ENCODE measurements at regions not wholly inside any gene's neighbourhood (a gene's known extent, or its start where the extent isn't known, plus 50 kb on each side); places are given as distances from the start of the nearest gene placed in this dataset.

DNA sequence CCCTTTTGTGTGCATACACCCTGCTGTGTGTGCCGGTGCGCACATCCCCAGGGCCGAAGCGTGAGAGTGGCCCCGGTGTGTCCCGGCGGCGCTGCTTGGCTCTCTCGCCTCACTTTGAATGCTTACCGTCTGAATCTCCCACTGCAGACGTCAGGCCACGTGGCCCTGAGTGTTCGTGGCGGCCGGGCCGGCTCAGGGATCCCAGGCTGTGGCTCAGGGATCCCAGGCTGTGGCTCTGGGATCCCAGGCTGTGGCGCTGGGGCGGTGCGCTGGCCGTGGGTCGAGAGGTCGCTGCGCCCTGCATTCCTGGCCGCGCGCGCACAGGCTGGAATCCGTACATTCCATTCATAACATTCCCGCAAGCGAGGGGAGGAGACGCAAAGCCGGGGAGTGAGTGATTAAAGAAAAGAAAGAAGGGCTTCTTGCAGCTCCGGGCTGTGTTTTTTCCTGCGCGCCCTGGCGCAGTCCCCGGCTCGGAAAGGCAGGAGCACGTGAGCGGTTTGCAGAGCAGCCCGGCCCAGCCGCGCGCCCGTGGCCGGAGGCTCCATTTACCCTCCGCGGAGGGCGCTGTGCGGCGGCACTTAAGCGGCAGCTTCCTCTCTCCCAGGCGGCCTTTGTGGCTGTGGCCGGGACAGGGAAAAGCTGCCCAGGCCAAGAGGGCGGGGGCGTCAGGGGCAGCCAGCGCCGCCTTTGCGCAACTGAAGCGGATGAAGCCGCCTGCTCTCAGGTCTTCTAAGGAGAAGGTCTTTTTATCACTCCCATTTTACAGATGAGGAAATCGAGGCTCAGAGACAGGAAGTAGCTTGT, 87.0 kb upstream of the ALDH1L1 start:
- DNase-seq (ENCODE audit: low read depth) = no peak
- H3K4me3 ChIP-seq (ENCODE audit: low read depth, low read length) = no peak overlapping the region
- TF ChIP-seq, protein P1, sequence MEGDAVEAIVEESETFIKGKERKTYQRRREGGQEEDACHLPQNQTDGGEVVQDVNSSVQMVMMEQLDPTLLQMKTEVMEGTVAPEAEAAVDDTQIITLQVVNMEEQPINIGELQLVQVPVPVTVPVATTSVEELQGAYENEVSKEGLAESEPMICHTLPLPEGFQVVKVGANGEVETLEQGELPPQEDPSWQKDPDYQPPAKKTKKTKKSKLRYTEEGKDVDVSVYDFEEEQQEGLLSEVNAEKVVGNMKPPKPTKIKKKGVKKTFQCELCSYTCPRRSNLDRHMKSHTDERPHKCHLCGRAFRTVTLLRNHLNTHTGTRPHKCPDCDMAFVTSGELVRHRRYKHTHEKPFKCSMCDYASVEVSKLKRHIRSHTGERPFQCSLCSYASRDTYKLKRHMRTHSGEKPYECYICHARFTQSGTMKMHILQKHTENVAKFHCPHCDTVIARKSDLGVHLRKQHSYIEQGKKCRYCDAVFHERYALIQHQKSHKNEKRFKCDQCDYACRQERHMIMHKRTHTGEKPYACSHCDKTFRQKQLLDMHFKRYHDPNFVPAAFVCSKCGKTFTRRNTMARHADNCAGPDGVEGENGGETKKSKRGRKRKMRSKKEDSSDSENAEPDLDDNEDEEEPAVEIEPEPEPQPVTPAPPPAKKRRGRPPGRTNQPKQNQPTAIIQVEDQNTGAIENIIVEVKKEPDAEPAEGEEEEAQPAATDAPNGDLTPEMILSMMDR (IDR thresholded peaks at IDR 0.05; ENCODE audit: low read depth, low read length, missing control alignments) = no peak

DNA sequence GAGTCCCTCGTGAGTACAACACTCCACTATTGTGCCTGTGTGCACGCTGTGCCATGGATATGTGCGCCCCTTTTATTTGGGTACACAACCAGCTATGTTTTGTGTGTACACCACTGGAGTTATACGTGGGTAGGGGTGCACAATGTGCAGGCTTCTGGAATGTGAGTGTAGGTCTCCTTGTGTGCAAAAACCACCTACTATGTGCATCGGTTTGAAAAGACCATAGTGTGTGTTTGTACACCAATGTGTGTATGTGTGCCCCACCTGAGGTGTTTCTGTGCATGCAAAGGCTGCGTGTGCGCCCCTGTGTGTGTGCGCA, 86.4 kb upstream of the ALDH1L1 start:
- no peak overlapping the region for H3K4me3 ChIP-seq (ENCODE audit: low read depth, low read length)
- DNase-seq (ENCODE audit: low read depth) = no peak
- TF ChIP-seq, protein P1 (IDR thresholded peaks at IDR 0.05; ENCODE audit: low read depth, low read length, missing control alignments) = no peak

DNA sequence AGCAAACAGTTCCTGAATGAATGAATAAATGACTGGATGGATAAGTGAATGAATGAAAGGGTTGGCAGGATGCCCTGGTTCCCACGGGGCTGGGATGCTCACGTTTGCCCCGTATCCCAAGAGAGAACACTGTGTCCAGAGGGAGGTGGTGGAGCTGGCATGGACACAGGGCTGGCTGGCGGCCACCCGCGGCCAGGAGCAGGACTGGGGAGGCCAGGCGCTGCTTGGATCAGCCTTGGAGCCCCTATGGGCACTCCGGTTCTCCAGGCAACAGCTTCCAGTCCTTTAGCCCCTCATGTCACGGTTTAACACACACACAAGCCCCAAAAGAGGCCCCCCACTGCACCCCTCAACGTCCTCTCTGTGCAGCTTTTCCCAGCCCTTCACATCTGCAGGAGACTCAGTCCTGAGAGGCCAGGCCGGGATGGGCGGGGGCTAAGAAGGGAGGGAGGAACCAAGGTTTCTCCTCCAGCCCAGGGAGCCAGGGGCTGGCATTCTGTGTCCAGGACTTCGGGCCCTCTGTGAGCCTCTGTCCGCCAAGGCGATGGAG, 86.0 kb upstream of the ALDH1L1 start:
- H3K4me3 ChIP-seq (ENCODE audit: low read depth, low read length) = no peak overlapping the region
- TF ChIP-seq, protein P1 (IDR thresholded peaks at IDR 0.05; ENCODE audit: low read depth, low read length, missing control alignments) = no peak
- DNase-seq (ENCODE audit: low read depth) = no peak

DNA sequence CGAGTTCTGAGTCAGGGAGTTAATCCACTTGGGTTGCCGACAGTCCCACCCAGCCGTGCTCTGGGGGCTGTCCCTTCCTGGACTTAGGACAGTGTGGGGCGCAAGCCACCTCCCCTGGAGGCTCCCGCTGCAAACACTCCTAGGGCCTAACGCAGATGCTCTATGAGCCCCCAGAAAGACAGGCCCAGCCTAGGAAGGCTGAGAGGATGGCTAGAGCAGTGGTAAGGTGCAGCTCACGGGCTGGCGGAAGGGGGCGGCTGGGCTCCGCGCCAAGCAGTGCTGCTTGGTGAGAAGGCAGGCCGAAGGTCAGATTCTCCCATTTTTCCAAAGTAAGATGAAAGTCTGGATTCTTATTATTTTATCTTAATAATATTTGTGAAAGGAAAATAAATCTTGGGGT, 84.6 kb upstream of the ALDH1L1 start:
- TF ChIP-seq, protein P1 (IDR thresholded peaks at IDR 0.05; ENCODE audit: low read depth, low read length, missing control alignments) = no peak
- DNase-seq (ENCODE audit: low read depth) = no peak
- no peak overlapping the region for H3K4me3 ChIP-seq (ENCODE audit: low read depth, low read length)

DNA sequence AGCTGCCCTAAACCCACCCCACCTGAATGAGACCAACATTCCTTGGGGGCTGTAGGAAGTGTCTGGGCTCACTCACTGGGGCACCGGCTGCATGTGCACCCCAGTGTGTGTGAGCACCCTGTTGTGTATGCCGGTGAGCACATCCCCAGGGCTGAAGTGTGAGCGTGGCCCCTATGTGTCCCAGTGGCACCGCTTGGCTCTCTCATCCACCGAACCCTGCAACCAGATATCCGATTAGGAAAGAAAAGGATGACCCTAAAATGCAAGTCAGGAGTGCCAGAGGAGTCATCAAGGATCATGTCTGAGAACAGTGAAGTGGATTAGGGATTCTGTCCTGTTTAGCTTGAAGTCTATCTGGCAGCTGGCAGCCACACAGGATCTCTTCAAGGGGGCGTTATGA, 84.0 kb upstream of the ALDH1L1 start:
- no peak overlapping the region for H3K4me3 ChIP-seq (ENCODE audit: low read depth, low read length)
- TF ChIP-seq, protein P1 (IDR thresholded peaks at IDR 0.05; ENCODE audit: low read depth, low read length, missing control alignments) = no peak
- no peak for DNase-seq (ENCODE audit: low read depth)

DNA sequence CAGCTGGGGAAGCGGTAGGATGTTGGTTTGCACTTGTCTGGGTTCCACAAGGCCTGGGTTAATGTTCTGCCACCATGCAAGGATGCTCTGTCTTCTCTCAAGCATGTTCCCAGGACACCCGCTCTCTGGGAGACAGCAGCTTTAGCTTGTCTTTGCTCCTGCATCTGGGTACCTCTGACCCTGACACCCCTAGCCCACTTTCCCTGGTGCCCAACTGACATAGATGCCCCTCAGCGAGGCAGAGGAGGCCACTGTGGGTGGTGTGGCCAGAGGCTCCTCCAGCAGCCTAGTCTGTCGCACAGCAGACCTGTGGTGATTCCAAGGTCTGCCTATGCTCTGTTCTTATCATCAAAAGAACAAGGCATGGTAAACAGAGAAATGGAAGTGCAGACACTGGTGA, 83.6 kb upstream of the ALDH1L1 start:
- no peak overlapping the region for H3K4me3 ChIP-seq (ENCODE audit: low read depth, low read length)
- TF ChIP-seq, protein P1 (IDR thresholded peaks at IDR 0.05; ENCODE audit: low read depth, low read length, missing control alignments) = no peak
- DNase-seq (ENCODE audit: low read depth) = no peak

DNA sequence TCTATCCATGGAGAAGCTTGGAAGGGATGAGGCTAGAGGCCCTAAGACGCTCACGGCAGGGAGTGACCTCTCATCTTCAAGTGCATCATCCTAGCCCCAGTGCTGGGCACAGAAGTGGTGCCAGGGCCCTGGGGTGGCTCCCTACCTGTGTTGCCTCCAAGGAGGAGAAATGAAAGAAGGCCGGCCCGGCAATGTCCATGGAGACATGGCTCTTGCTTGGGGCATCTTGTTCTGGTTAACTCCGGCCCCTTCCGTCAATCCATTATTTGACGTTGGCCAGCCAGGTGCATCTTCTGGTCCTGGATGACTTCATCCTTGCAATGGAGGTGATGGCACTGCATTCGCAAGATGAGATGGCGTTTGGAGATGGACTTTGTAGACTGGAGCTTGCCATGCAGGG, 83.2 kb upstream of the ALDH1L1 start:
- DNase-seq (ENCODE audit: low read depth) = no peak
- H3K4me3 ChIP-seq (ENCODE audit: low read depth, low read length) = no peak overlapping the region
- TF ChIP-seq, protein P1 (IDR thresholded peaks at IDR 0.05; ENCODE audit: low read depth, low read length, missing control alignments) = no peak

All from GM12864 (cell line).